Motor neuron (in vitro differentiated cells): ENCODE measurements at regions not wholly inside any gene's neighbourhood (a gene's known extent, or its start where the extent isn't known, plus 50 kb on each side); places are given as distances from the start of the nearest gene placed in this dataset.
A peak's percentile ranks its signal among the peaks of the same experiment; 100 is the strongest.
"Not testable (repeated sequence)": the region's sequence is repeated elsewhere in the genome, so short reads cannot be mapped to it uniquely, and the experiment has no call there.

Experiments
- ATAC-seq, 8 experiments: fragments of 200-7000 bp; cut with Tn5 transposase; replicated peaks in 6 of 8; 2 replicates each; pipeline ENCODE4 v1.8.0; 2021; ENCODE audit warnings: mild to moderate bottlenecking in 8 of 8, moderate library complexity in 8 of 8
- H3K27ac ChIP-seq, 2 donors: fragments of 250-450 bp; sonication (Bioruptor Pico); 2 replicates each; pipeline ENCODE4 v1.9.0; 2021; ENCODE audit warnings: antibody characterized with exemption in 2 of 2, mild to moderate bottlenecking in 2 of 2, moderate library complexity in 1 of 2
- H3K4me1 ChIP-seq, 2 donors: fragments of 250-450 bp; sonication (Bioruptor Pico); replicated peaks in 1 of 2; 2 replicates each; pipeline ENCODE4 v1.6.1; 2021; ENCODE audit warnings: antibody characterized with exemption in 2 of 2, mild to moderate bottlenecking in 2 of 2, moderate library complexity in 1 of 2
- H3K4me3 ChIP-seq, 5 donors: fragments of 250-450 bp; sonication (Bioruptor Pico); 2 replicates each; pipeline ENCODE4 v1.9.0; 2021; ENCODE audit warnings: antibody characterized with exemption in 5 of 5, mild to moderate bottlenecking in 5 of 5, moderate library complexity in 4 of 5
- WGBS, 10 experiments: fragments of 450-650 bp; shearing (Covaris generic); methylation state at CpG; one replicate each; pipeline ENCODE4 v1.0.0; 2022; 5-methylcytosine and 5-hydroxymethylcytosine counted together
- in situ Hi-C, 9 experiments: fragments of 400-800 bp; cut with MboI; loops; one replicate each; pipeline ENCODE4 v1.15.0; 2021; ENCODE audit warnings: low sequenced_read_pairs in 9 of 9, low pct_unique_long_range_greater_than_20kb in 2 of 9; ENCODE audit not compliant: unreplicated experiment in 9 of 9

GRCh38 chr1:21385022-21385421, 54.9 kb upstream of the NBPF3 start:
- WGBS, 10 experiments = 47 to 68% (median 59%) methylated on average over 3 to 9 of the region's 10 CpGs; no CpG with 5 or more reads in 7 of the 10 experiments

DNA sequence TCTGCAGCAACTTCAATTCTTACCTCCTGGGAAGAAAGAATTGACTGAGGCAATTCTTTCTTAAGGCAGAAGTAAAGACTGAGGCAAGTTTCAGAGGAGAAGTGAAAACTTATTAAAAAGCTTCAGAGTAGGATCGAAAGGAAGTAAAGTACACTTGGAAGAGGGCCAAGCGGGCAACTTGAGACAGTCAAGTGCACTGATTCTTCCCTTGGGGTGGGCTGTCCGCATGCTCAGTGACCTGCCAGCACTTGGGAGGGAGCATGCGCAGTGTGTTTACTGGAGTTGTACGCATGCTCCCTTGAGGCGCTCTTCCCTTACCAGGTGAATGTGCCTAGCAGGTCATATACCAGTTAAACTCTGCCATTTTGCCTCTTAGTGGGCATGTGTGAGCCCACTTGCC, 55.3 kb upstream of the NBPF3 start:
- in situ Hi-C loops = no loop called here
- H3K4me3 ChIP-seq = no peak overlapping the region
- peak in 2 of 8 experiments; percentile 11 to 18 for ATAC-seq
- H3K27ac ChIP-seq = no peak overlapping the region
- 59 to 100% (median 80%) methylated on average over 1 to 5 of the region's 6 CpGs; no CpG with 5 or more reads in 3 of the 10 experiments for WGBS, 10 experiments
- no peaks in the 10 kb centered on the region for H3K4me1 ChIP-seq

More at GRCh38 chr1:21385022-21385421, 54.9 kb upstream of the NBPF3 start:
- peak in 2 of 8 experiments; percentile 28 to 35 for ATAC-seq
- H3K4me1 ChIP-seq = no peaks in the 10 kb centered on the region
- no peak overlapping the region for H3K27ac ChIP-seq
- in situ Hi-C loops = no loop called here
- H3K4me3 ChIP-seq = no peak overlapping the region

GRCh38 chr1:21383785-21384401, 56.0 kb upstream of the NBPF3 start:
- H3K4me1 ChIP-seq = no peaks in the 10 kb centered on the region
- H3K4me3 ChIP-seq = no peak overlapping the region
- in situ Hi-C loops = no loop called here
- WGBS, 10 experiments = 38 to 100% (median 74%) methylated on average over 1 to 5 of the region's 5 CpGs
- peak in 1 of 8 experiments; percentile 37 for ATAC-seq
- no peak overlapping the region for H3K27ac ChIP-seq

GRCh38 chr1:21381354-21381753, 58.6 kb upstream of the NBPF3 start:
- no peak overlapping the region for H3K4me3 ChIP-seq
- 0 to 94% (median 80%) methylated on average over 1 to 3 of the region's 3 CpGs; no CpG with 5 or more reads in 3 of the 10 experiments for WGBS, 10 experiments
- no peak overlapping the region for H3K27ac ChIP-seq
- ATAC-seq = no peak
- in situ Hi-C loops = no loop called here
- H3K4me1 ChIP-seq = no peaks in the 10 kb centered on the region

DNA sequence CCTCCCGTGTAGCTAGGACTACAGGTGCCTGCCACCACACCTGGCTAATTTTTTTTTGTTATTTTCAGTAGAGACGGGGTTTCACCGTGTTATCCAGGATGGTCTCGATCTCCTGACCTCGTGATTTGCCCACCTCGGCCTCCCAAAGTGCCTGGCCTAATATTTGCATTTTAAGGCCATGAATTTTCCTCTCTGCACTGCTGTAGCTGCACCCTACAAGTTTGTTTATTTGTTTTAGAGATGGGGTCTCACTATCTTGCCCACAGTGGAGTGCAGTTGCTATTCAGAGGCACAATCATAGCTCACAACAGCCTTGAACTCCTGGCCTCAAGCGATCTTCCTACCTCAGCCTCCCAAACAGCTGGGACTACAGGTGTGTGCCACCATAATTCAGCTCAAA, 59.8 kb upstream of the NBPF3 start:
- in situ Hi-C loops, H3K4me1 ChIP-seq, ATAC-seq, H3K4me3 ChIP-seq, H3K27ac ChIP-seq: not testable (repeated sequence)
- WGBS, 10 experiments = 10 to 85% (median 59%) methylated on average over 1 to 7 of the region's 7 CpGs

GRCh38 chr1:21379571-21379970, 60.4 kb upstream of the NBPF3 start:
- no peak for ATAC-seq
- no peak overlapping the region for H3K27ac ChIP-seq
- no peaks in the 10 kb centered on the region for H3K4me1 ChIP-seq
- H3K4me3 ChIP-seq = no peak overlapping the region
- in situ Hi-C loops = loop anchor here in 2 of 9 experiments (10.0 kb wide), 2 partner anchors 145 to 285 kb away; partner anchors contain the start of gene RAP1GAP (in 1 of the 2)

DNA sequence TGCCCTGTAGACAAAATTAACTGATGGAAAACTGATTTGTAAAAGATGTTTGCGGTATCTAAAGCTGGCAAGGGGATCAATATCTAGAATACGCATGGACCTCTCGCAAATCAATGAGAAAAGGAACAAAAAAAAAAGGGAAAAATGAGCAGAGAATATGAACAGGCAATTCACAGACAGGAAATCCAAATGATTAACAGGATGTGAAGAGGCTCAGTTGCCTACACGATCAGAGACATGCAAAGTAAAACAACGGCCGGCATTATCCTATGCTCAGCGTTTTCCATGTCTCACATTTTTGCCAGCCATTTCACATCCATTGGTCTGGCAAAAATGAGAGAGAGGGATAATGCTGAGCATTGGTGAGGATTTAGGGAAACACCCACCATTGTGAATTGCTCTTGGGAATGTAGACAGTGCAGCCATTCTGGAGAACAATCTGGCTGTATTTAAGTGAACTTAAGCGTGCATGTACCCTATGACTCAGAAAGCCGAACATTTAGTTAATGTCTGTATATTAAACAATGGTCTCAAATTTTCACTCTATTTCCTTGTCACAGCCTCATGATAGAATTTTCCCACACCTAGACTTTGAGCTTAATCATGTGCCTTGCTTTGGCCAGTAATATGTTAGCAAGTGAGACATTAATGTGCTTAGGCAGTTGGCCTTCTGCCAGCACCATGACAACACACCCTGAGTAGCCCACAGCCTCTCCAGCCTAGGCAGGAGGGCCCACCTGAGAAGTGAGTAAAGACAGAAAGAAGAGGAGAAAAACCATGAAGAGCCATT, 61.0 kb upstream of the NBPF3 start:
- Histone ChIP-seq H3K27ac (no peak overlapping the region), H3K4me3 (no peak overlapping the region), H3K4me1 (no peaks in the 10 kb centered on the region)
- peak in 5 of 8 experiments; percentile 29 to 71 (median 61) for ATAC-seq
- 61 to 100% (median 86%) methylated on average over 2 to 9 of the region's 9 CpGs for WGBS, 10 experiments
- in situ Hi-C loops = loop anchor here in 2 of 9 experiments (10.0 kb wide), 2 partner anchors 144 to 286 kb away; partner anchors contain the start of gene RAP1GAP (in 1 of the 2)

DNA sequence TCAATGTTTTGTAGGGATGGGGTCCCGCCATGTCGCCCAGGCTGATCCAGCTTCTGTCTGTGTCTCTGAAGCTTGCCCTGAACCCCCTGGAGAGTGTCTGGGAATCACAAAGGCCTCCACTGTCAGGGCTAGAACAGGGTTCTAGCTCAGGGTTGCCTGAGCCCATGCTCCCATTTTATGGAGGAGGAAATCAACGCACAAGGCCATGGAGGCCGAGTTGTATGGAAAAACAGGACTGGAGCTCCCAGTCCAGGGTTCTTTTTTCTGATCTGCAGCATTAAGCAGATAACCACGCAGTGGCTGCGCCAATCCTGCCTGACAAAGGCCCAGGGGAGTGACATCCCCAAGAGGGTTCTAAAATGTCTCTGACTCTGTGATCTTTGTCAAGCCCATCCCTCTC, 67.6 kb upstream of the NBPF3 start:
- H3K27ac ChIP-seq = no peak overlapping the region
- 60 to 100% (median 85%) methylated on average over 2 to 6 of the region's 6 CpGs; no CpG with 5 or more reads in 2 of the 10 experiments for WGBS, 10 experiments
- no peaks in the 10 kb centered on the region for H3K4me1 ChIP-seq
- ATAC-seq = no peak
- no peak overlapping the region for H3K4me3 ChIP-seq
- in situ Hi-C loops = loop anchor here in 3 of 9 experiments (10.0 to 25.0 kb wide), 5 partner anchors 138 to 685 kb away; partner anchors contain the start of gene RAP1GAP (in 1 of the 3)

DNA sequence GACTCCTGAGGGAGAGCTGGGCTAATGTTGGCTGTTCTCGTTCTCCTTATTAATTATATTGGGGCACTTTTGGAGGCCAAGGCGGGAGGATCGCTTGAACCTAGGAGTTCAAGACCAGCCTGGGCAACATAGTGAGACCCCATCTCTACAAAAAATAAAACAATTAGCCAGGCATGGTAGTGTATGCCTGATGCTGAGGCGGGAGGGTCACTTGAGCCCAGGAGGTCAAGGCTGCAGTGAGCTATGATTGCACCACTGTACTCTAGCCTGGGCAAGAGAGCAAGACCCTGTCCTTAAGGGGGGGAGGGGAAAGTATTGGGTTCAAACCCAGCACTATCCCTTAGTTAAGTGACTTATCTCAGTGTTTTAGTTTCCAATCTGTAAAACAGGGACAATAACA, 70.0 kb upstream of the NBPF3 start:
- H3K4me3 ChIP-seq = no peak overlapping the region
- H3K4me1 ChIP-seq = no peaks in the 10 kb centered on the region
- in situ Hi-C loops = loop anchor here (10.0 to 25.0 kb wide), 7 partner anchors 115 to 683 kb away; partner anchors contain the start of gene RAP1GAP (in 1 of the 9)
- WGBS, 10 experiments = 40 to 100% (median 85%) methylated on average over 1 to 3 of the region's 4 CpGs; no CpG with 5 or more reads in 5 of the 10 experiments
- no peak for ATAC-seq
- no peak overlapping the region for H3K27ac ChIP-seq

- no peak overlapping the region for H3K27ac ChIP-seq
- 0 to 70% (median 22%) methylated on average over 1 to 9 of the region's 9 CpGs; no CpG with 5 or more reads in 2 of the 10 experiments for WGBS, 10 experiments
- peak; percentile 84 to 98 (median 88) for ATAC-seq
- no peaks in the 10 kb centered on the region for H3K4me1 ChIP-seq
- no peak overlapping the region for H3K4me3 ChIP-seq
- in situ Hi-C loops = loop anchor here (10.0 to 25.0 kb wide), 6 partner anchors 114 to 681 kb away; no protein-coding TSS in a partner anchor
Measured at GRCh38 chr1:21368515-21369289, 71.2 kb upstream of the NBPF3 start.

- in situ Hi-C loops = loop anchor here (10.0 to 25.0 kb wide), 6 partner anchors 113 to 681 kb away; no protein-coding TSS in a partner anchor
- ATAC-seq = peak in 2 of 8 experiments; percentile 5 to 17
- WGBS, 10 experiments = 38 to 93% (median 72%) methylated on average over 6 to 14 of the region's 14 CpGs; no CpG with 5 or more reads in 1 of the 10 experiments
- H3K4me3 ChIP-seq, H3K4me1 ChIP-seq, H3K27ac ChIP-seq: not testable (repeated sequence)
Measured at GRCh38 chr1:21367973-21368514, 71.9 kb upstream of the NBPF3 start.

- peak in 1 of 8 experiments; percentile 4 for ATAC-seq
- 30 to 93% (median 61%) methylated on average over 1 to 3 of the region's 3 CpGs for WGBS, 10 experiments
- in situ Hi-C loops = loop anchor here (10.0 to 25.0 kb wide), 6 partner anchors 111 to 679 kb away; no protein-coding TSS in a partner anchor
- no peak overlapping the region for H3K27ac ChIP-seq
- H3K4me3 ChIP-seq = no peak overlapping the region
- H3K4me1 ChIP-seq = no peaks in the 10 kb centered on the region
Measured at GRCh38 chr1:21366288-21366687, 73.6 kb upstream of the NBPF3 start.
